ENCODE measurements at regions not wholly inside any gene's neighbourhood (a gene's known extent, or its start where the extent isn't known, plus 50 kb on each side); places are given as distances from the start of the nearest gene placed in this dataset.

GRCh38 chr16:79543219-79543618 is 57.3 kb downstream of the MAF start:
- H3K9me3 Mint-ChIP-seq = no peaks in the 10 kb centered on the region
- no peak overlapping the region for H3K27ac Mint-ChIP-seq
- H3K4me1 Mint-ChIP-seq = no peaks in the 10 kb centered on the region
- no peaks in the 10 kb centered on the region for H3K36me3 Mint-ChIP-seq (ENCODE audit: low read depth)
- no peak for TF ChIP-seq CTCF (IDR thresholded peaks at IDR 0.05; ENCODE audit: unreplicated experiment in 3 of 3)
- no peaks in the 10 kb centered on the region for H3K27me3 Mint-ChIP-seq (ENCODE audit: low read depth)
- no peak overlapping the region for H3K4me3 Mint-ChIP-seq

- Mint-ChIP-seq H3K27me3 (ENCODE audit: low read depth) (no peaks in the 10 kb centered on the region), H3K27ac (no peak overlapping the region), H3K9me3 (no peaks in the 10 kb centered on the region), H3K36me3 (ENCODE audit: low read depth) (no peaks in the 10 kb centered on the region), H3K4me1 (no peaks in the 10 kb centered on the region), H3K4me3 (no peak overlapping the region)
- no peak for TF ChIP-seq CTCF (IDR thresholded peaks at IDR 0.05; ENCODE audit: unreplicated experiment in 3 of 3)
These were observed 58.2 kb downstream of the MAF start for GRCh38 chr16:79542237-79542774.

GRCh38 chr16:79540825-79541595 is 59.5 kb downstream of the MAF start:
- H3K4me3 Mint-ChIP-seq = no peak overlapping the region
- no peaks in the 10 kb centered on the region for H3K9me3 Mint-ChIP-seq
- no peaks in the 10 kb centered on the region for H3K27me3 Mint-ChIP-seq (ENCODE audit: low read depth)
- TF ChIP-seq CTCF (IDR thresholded peaks at IDR 0.05; ENCODE audit: unreplicated experiment in 3 of 3) = no peak
- no peaks in the 10 kb centered on the region for H3K36me3 Mint-ChIP-seq (ENCODE audit: low read depth)
- H3K27ac Mint-ChIP-seq = no peak overlapping the region
- H3K4me1 Mint-ChIP-seq = no peaks in the 10 kb centered on the region

GRCh38 chr16:79537584-79537983 is 63.0 kb downstream of the MAF start:
- Mint-ChIP-seq H3K27ac (no peak overlapping the region), H3K9me3 (no peaks in the 10 kb centered on the region), H3K4me1 (peaks cover 11% of the 10 kb centered on the region), H3K36me3 (ENCODE audit: low read depth) (no peaks in the 10 kb centered on the region), H3K27me3 (ENCODE audit: low read depth) (no peaks in the 10 kb centered on the region), H3K4me3 (no peak overlapping the region)
- TF ChIP-seq CTCF (IDR thresholded peaks at IDR 0.05; ENCODE audit: unreplicated experiment in 3 of 3) = no peak

GRCh38 chr16:79536958-79537357 is 63.6 kb downstream of the MAF start:
- Mint-ChIP-seq H3K9me3 (no peaks in the 10 kb centered on the region), H3K27ac (no peak overlapping the region), H3K36me3 (ENCODE audit: low read depth) (no peaks in the 10 kb centered on the region), H3K4me1 (peaks cover 15% of the 10 kb centered on the region), H3K4me3 (no peak overlapping the region), H3K27me3 (ENCODE audit: low read depth) (no peaks in the 10 kb centered on the region)
- TF ChIP-seq CTCF (IDR thresholded peaks at IDR 0.05; ENCODE audit: unreplicated experiment in 3 of 3) = no peak

GRCh38 chr16:79535130-79535529 is 65.4 kb downstream of the MAF start:
- H3K4me1 Mint-ChIP-seq = peaks cover 15% of the 10 kb centered on the region
- no peak overlapping the region for H3K4me3 Mint-ChIP-seq
- no peak overlapping the region for H3K27ac Mint-ChIP-seq
- H3K27me3 Mint-ChIP-seq (ENCODE audit: low read depth) = no peaks in the 10 kb centered on the region
- no peaks in the 10 kb centered on the region for H3K36me3 Mint-ChIP-seq (ENCODE audit: low read depth)
- H3K9me3 Mint-ChIP-seq = no peaks in the 10 kb centered on the region
- TF ChIP-seq CTCF (IDR thresholded peaks at IDR 0.05; ENCODE audit: unreplicated experiment in 3 of 3) = no peak
